ENCODE measurements at regions not wholly inside any gene's neighbourhood (a gene's known extent, or its start where the extent isn't known, plus 50 kb on each side); places are given as distances from the start of the nearest gene placed in this dataset.
"Not testable (repeated sequence)": the region's sequence is repeated elsewhere in the genome, so short reads cannot be mapped to it uniquely, and the experiment has no call there.

GRCh38 chr17:13874817-13875216, 194.5 kb upstream of the COX10 start:
- no peak for DNase-seq

- DNase-seq = no peak
Measured at GRCh38 chr17:13879961-13880466, 189.3 kb upstream of the COX10 start.

- DNase-seq = no peak
Measured at GRCh38 chr17:13883659-13884058, 185.6 kb upstream of the COX10 start.

GRCh38 chr17:13884347-13884746, 185.0 kb upstream of the COX10 start:
- DNase-seq = no peak

GRCh38 chr17:13885550-13885949, 183.8 kb upstream of the COX10 start:
- DNase-seq = no peak

GRCh38 chr17:13885953-13886889, 183.1 kb upstream of the COX10 start:
- DNase-seq = no peak

- DNase-seq = no peak
Measured at GRCh38 chr17:13888056-13888609, 181.2 kb upstream of the COX10 start.

GRCh38 chr17:13908971-13909370, 160.3 kb upstream of the COX10 start:
- DNase-seq = not testable (repeated sequence)

GRCh38 chr17:13909901-13910519, 159.3 kb upstream of the COX10 start:
- no peak for DNase-seq

GRCh38 chr17:13917634-13918033, 151.7 kb upstream of the COX10 start:
- no peak for DNase-seq

- no peak for DNase-seq
Measured at GRCh38 chr17:13918247-13918646, 151.1 kb upstream of the COX10 start.

GRCh38 chr17:13919818-13920217, 149.5 kb upstream of the COX10 start:
- DNase-seq = no peak

- no peak for DNase-seq
Measured at GRCh38 chr17:13920413-13920812, 148.9 kb upstream of the COX10 start.

GRCh38 chr17:13921841-13922776, 147.2 kb upstream of the COX10 start:
- no peak for DNase-seq

- DNase-seq = no peak
Measured at GRCh38 chr17:13922885-13923284, 146.4 kb upstream of the COX10 start.

GRCh38 chr17:13925579-13925978, 143.7 kb upstream of the COX10 start:
- no peak for DNase-seq

- peak; percentile 15 for DNase-seq
Measured at GRCh38 chr17:13931111-13931526, 138.2 kb upstream of the COX10 start.

GRCh38 chr17:13931800-13932460, 137.4 kb upstream of the COX10 start:
- DNase-seq = peak; percentile 4

- DNase-seq = no peak
Measured at GRCh38 chr17:13933441-13934276, 135.6 kb upstream of the COX10 start.

- DNase-seq = no peak
Measured at GRCh38 chr17:13939222-13939621, 130.1 kb upstream of the COX10 start.

All from CD4-positive, alpha-beta T cell treated with Interleukin-10 for 1 hour (primary cell).